GM19324 (cell line): ENCODE measurements at regions not wholly inside any gene's neighbourhood (a gene's known extent, or its start where the extent isn't known, plus 50 kb on each side); places are given as distances from the start of the nearest gene placed in this dataset.

ENCODE experiments used
- ATAC-seq: cut with Tn5 transposase; IDR thresholded peaks from one replicate; pipeline ENCODE4 v1.9.1; 2021; ENCODE audit warnings: mild to moderate bottlenecking, moderate library complexity; ENCODE audit not compliant: unreplicated experiment, low FRiP score

DNA sequence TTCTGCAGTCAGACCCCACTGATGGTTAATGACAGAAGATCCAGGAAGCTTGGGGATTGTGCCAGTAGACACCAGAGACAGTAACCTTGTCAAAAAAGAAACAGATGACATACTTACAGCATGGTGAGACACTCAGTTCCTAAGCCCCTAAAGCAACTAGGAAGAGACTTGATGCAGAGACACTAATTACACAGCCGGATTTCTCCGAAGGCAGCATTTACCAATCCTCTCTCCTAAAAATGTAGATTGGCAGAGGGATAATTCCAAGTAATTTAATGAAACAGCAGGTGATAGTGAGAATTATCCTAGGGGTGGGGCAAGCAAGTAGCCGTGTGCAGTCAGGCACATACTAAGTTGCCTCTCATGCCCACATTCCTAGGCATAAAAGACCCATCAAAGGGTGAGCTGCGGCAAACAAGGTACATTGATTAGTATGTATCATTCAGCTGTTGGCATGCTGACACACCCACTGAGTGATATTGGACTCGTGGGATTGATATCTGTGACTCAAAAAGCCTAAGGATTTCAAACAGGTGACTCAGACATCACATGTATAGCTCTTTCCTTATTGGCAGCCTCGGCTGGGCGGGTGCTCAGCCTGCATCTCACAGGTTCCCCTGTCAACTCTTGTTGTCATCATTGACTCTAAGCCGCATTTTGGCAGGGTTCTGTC is 296.7 kb upstream of the ATP5MC3 start:
- ATAC-seq = no peak

DNA sequence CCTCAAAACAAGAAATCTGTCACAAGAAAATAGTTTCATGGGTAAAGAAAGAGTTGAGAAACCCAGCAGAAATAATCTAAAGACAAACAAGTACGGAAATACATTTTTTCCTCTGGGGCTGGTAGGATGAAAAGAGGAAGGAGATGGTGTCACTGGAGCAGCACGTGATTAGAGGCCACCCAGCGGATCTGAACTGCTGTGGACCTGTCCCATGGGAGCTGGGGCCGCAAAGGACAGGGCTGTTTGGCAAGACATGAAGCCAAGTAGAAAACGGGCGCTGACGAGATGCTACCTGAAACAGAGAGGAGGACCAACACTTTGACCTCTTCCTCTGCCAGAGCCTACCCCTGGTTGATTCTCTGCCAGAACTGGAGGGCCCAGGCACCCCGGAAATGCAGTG is 295.4 kb upstream of the ATP5MC3 start:
- no peak for ATAC-seq

DNA sequence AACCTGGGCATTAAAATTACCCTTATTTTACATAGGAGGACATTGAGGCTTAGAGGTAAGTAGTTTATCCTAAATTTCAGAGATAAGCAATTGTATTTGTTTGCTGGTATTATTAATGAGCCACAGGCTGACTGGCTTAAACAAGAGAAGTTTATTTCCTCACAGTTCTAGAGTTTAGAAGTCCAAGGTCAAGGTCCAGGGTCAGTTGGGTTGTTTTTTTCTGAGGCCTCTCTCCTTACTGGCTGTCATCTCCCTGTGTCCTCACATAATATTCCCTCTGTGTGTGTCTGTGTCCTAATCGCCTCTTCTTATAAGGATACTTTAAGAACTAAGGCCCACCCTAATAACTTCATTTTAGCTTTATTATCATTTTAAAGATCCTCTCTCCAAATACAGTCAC is 294.9 kb upstream of the ATP5MC3 start:
- ATAC-seq = no peak

DNA sequence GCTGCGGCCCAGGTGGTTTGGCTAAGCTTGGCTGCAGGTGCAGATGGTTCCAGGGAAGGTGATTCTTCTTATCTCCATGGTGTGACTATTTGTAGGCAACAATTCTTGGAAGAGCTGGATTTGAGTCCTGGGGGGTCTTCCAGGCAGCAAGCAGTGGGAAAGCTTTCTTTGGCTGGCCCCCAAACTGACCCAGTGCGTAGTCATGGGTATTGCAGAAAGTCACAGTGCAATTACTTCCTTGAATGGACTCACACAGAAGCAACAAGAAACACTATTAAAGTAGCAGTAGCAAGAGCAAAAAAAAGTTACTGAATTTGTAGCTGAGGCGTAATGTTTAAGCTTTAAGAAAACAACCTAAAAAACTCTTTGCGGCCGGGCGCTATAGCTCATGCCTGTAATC is 293.6 kb upstream of the ATP5MC3 start:
- ATAC-seq = no peak

GRCh38 chr2:175468431-175469098 is 287.1 kb upstream of the ATP5MC3 start:
- ATAC-seq = no peak

GRCh38 chr2:175465101-175465500 is 283.6 kb upstream of the ATP5MC3 start:
- ATAC-seq = no peak

- no peak for ATAC-seq
Measured at GRCh38 chr2:175464311-175464670, 282.8 kb upstream of the ATP5MC3 start.

- ATAC-seq = no peak
Measured at GRCh38 chr2:175463589-175464310, 282.2 kb upstream of the ATP5MC3 start.

DNA sequence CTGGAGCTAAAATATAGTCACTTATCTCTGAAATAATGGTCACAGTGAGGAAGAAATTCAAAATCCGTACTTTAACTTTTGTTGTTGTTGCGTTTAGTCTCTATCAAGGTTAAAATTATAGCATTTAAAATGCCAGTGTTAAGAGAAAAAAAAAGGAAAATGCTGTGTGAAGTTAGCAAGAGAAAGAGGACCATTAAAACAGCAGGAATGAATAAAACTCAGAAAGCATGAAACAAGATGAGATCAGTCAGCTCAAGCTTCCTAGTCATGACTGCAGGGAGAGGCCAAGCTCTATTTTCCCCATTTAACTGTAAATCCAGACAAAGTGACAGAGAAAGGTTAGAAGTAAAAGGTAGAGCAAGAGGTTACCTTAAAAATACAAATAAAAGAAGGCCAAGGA is 281.7 kb upstream of the ATP5MC3 start:
- no peak for ATAC-seq

- ATAC-seq = no peak
Measured at GRCh38 chr2:175462246-175462645, 280.7 kb upstream of the ATP5MC3 start.

DNA sequence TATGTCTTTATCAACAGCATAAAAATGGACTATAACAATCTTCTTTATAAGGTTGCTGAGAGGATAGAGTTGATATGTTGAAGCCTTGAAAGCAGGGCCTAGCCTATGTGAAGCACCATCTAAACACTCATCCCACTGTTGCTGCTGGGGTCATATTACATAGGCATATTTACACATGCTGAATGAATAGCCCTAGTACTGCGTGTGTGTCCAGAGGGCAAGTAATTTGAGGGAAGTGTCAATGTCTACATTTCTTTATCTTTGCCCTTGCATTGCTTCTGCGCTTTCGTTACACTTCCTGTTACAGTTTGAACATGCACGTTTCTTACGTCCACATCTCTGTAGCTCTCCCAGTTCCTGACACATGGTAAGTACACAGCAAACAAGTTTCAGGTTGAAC is 280.3 kb upstream of the ATP5MC3 start:
- ATAC-seq = no peak

- ATAC-seq = no peak
Measured at GRCh38 chr2:175457895-175458448, 276.5 kb upstream of the ATP5MC3 start.

DNA sequence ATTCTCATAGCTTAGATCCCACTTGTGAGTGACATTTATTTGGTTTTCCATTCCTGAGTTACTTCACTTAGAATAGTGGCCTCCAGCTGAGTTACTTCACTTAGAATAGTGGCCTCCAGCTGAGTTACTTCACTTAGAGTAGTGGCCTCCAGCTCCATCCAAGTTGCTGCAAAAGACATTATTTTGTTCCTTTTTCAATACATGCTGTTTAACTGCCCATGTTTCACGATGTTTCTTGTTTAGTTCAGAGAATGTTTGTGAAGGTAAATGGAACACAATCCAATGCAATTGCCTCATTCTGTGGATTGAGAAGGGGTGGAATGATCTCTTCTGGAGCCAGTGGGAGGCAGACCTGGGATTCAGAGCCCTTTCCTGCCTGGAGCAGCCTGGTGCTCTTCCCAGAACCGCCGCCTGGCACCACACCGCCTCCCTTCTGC is 273.5 kb upstream of the ATP5MC3 start:
- ATAC-seq = no peak

- ATAC-seq = no peak
Measured at GRCh38 chr2:175450029-175450760, 268.7 kb upstream of the ATP5MC3 start.

DNA sequence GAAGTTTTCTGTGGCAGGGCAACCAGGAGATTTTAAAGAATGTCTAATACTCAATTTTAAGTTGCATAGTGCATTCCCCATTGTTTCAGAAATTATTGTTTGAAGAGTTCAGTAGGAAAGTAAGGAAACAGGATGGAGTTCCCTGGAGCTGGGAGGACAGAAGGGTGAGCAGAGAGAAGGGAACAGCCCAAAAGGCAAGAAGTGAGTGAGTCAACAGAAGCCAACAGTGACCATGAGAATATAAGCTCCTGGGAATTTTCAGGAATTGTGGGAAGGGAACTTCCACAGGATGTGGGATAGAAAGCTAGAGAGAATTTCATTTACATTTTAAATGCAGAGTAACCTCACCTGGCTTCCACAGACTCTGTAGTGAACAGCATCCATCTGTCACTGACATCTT is 268.1 kb upstream of the ATP5MC3 start:
- no peak for ATAC-seq

DNA sequence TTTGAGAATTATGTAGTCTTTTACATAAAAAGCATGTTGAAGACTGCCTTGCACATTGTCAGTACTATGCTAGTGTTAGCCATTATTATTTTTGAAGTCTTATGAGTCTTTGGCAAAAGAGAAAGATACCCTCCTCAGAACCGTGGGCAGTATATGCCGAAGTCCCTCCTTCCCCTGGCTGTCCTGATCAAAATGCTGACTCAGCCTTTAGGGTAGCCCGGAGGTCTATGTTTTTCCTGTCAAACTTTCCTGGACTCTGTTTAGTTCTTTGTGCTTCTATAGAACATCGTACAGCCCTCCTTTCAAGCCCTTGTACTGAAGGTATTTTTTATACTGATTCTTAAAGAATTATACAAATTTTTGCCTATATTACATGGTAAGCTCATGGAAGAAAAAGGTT is 264.7 kb upstream of the ATP5MC3 start:
- ATAC-seq = no peak

- no peak for ATAC-seq
Measured at GRCh38 chr2:175445281-175445680, 263.8 kb upstream of the ATP5MC3 start.

DNA sequence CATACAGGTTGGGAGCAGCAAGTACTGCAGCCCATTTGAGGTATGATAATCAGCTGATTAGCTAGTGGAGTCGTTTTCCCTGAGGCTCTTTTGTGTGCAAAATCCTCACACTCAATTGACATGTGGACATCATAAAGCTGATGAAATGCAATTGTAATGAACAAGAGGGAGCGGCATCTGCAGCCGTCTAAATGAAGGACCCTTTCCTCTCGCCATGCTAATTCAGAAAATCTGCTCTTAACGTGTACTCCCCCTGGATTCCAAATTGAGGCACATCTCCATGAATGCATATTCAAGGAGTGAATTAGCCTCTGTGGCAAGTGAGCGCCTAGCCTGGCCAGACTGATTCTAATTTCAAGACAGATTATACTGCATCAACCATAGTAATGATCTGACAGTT is 260.9 kb upstream of the ATP5MC3 start:
- ATAC-seq = no peak

DNA sequence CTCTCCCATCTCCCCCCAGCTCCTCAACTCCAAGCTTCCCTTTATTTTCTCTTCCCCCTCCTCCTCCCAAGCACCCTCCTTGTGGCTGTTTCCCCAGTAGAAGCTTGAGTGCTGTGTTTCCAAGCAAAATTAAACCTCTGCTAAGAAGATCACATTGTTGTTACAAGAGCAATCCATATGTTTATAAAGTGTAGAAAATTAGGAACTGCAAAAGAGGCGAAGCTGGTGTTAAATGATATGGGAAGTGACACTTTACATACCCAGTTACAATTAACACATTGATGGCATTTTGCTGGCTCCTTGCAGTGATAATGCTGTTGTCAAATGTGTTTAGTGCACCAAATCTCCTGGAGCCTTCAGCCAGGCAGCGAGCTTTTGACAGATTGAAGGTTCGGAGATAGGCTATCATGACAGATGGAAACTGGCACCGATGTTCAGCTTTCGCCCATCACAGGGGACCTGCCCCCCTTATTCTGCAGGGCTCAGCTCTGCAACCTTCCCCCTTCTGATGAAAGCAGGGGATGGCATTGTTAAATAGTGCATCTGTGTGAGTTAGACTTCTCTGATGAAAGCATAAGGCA is 259.8 kb upstream of the ATP5MC3 start:
- ATAC-seq = no peak

DNA sequence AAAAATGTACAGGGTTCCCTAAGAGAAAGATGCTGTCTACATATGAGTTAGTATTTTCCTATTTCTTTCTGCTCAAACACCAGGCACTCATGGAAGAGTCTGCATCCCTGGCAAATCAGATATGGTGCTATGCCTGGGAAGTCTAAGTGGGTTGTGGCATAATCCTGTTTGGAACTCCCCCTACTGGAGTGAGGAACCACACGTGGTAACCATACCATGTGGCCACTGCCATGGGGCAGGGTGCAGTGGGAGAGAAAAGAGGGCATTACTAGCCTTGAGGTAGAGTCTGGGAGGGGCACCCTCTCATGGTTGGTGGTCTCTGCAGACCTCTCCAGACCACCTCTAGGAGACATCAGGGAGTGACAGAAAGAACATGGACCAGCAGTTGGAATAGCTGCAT is 257.9 kb upstream of the ATP5MC3 start:
- no peak for ATAC-seq

- no peak for ATAC-seq
Measured at GRCh38 chr2:175437167-175437566, 255.7 kb upstream of the ATP5MC3 start.
